Breast epithelium (tissue), 3 donors: ENCODE measurements at regions not wholly inside any gene's neighbourhood (a gene's known extent, or its start where the extent isn't known, plus 50 kb on each side); places are given as distances from the start of the nearest gene placed in this dataset.

Experiments used
- CTCF ChIP-seq, 3 donors: fragments of 450-650 bp; IDR thresholded peaks; one replicate each; pipeline ENCODE4 v1.5.1; 2016 to 2017; ENCODE audit warnings: antibody characterized with exemption in 3 of 3, mild to moderate bottlenecking in 3 of 3, moderate library complexity in 3 of 3
- POLR2A ChIP-seq: fragments of 450-650 bp; IDR thresholded peaks from one replicate; pipeline ENCODE4 v1.6.1; 2016; ENCODE audit warnings: antibody characterized with exemption, mild to moderate bottlenecking, moderate library complexity

- no peak for TF ChIP-seq POLR2A
- TF ChIP-seq CTCF (IDR thresholded peaks at IDR 0.05), result no peak
These were observed 52.2 kb upstream of the FXR1 start for GRCh38 chr3:180860180-180860858.
